Hindlimb muscle (tissue), 1 donor: ENCODE measurements at regions not wholly inside any gene's neighbourhood (a gene's known extent, or its start where the extent isn't known, plus 50 kb on each side); places are given as distances from the start of the nearest gene placed in this dataset.

Experiments
- DNase-seq: peaks from one replicate; pipeline ENCODE4 v3.0.0-alpha.2; 2013

- DNase-seq, result no peak
Observed at GRCh38 chr20:7426890-7427496, 513.3 kb downstream of the HAO1 start.

DNA sequence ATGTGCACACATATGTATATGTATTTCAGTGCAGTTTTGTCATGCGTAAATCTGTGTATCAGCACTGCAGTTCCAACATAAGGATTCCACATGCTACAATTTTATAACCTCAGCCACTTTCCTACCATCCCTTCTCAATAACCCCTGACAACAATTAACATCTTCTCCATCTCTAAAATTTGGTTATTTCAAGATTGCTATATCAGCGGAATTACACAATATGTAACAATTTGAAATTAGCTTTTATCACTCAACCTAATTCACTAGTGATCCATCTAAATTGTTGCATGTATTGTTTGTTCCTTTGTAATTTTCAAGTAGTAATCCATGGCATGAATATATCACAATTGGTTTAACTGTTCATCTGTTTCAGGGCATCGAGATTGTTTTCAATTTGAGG, 511.3 kb downstream of the HAO1 start:
- no peak for DNase-seq

GRCh38 chr20:7432612-7433011, 507.6 kb downstream of the HAO1 start:
- no peak for DNase-seq

DNA sequence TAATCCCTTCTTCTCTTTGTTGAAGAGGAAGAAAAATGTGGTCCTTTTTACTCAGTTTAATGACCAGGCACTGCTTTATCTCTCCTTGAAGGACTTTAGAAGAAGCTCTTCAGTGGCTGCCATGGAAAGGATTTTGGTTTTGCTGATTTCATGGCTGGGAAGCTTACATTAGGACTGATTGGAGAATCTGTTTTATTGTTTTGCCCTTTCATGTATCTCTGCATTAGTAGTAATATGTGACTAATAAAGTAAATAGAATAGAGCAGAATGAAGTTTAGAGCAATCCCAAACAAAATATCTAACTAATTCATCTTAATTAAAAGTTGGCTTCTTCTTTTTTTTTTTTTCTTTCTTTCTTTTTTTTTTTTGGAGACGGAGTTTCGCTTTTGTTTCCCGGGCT, 502.9 kb downstream of the HAO1 start:
- no peak for DNase-seq

DNA sequence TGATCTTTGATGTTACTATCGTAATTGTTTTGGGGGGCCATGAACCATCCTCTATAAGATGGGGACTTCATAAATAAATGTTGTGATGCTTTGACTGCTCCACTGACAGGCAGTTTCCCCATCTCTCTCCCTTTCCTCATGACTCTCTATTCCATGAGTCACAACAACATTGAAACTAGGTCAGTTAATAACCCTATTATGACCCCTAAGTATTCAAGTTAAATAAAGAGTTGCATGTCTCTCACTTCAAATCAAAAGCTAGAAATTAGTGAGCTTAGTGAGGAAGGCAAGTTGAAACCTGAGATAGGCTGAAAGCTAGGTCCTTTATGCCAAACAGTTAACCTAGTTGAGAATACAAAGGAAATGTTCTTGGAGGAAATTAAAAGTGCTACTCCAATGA, 491.0 kb downstream of the HAO1 start:
- no peak for DNase-seq

DNA sequence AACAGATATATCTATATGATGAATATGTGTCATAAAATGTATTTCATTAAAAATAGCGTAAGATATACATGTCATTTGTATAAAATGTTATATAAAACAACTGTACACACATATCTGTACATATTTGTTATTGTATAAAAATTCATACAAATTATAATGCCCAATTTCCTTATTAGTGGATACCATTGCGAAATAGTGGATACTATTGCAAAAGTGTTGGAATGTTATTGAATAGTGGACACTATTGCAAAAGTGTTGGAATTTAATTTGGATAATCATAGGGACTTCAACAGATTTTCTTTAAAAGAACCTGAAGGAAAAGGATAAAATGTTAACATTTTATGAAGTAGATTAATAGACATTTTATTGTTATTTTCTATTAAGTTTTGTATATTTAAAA, 487.4 kb downstream of the HAO1 start:
- DNase-seq, result no peak

DNA sequence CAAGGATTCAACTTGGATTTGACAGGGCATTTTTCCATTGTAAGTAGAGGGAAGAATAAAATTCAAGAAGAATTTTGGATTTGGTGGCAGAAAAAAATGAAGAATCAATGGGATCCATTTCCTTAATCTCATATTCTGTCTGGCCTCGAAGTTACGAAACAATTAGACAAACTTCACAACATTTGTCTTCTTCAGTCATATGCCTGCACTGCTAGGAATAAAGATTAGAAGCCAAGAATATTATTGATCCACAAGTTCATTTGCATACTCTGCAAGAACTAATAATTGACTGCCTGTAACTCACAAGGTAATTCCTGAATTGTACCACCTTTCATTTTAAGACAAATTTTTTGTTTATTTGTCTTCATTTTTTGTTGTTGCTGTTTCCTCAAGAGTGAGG, 486.2 kb downstream of the HAO1 start:
- no peak for DNase-seq

- no peak for DNase-seq
Observed at GRCh38 chr20:7458459-7458858, 481.8 kb downstream of the HAO1 start.

GRCh38 chr20:7459083-7459482, 481.2 kb downstream of the HAO1 start:
- no peak for DNase-seq

DNA sequence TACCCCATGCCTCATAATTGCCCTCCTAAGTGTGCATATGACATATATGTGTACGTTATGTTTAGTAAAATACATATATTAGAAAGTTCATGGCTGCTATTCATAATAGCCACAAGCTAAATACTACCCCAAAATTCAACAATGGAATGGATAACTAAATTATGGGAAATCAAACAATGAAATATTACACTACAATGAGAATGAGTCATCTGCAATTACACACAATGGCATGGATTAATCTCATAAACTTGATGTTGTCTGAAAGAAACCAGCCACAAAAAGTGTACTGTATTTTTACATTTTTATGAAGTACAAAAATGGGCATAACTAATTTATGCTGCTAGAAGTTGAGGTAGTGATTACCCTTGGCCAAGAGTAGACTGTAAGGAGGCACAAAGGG, 477.0 kb downstream of the HAO1 start:
- DNase-seq, result no peak

- no peak for DNase-seq
Observed at GRCh38 chr20:7470912-7471311, 469.3 kb downstream of the HAO1 start.

DNA sequence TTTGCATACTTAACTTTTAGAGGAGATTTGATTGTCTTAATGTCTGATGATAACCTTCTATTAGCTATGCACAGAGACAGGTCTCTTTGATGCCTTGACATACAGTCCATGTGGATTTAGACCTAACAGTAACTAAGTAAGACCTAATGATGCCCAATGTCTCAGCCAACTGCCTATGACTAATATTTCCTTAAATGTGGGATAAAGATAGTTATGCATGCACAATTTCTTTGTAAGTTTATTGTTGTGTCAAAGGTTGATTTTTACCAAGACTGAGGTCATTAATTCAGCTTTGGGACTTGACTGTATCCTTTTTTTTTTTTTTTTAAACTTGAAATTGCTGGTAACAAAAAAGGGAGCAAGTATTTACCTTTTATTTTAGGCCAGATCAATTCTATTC, 450.0 kb downstream of the HAO1 start:
- DNase-seq, result no peak

GRCh38 chr20:7492257-7492656, 448.0 kb downstream of the HAO1 start:
- no peak for DNase-seq

GRCh38 chr20:7493311-7493710, 446.9 kb downstream of the HAO1 start:
- no peak for DNase-seq

DNA sequence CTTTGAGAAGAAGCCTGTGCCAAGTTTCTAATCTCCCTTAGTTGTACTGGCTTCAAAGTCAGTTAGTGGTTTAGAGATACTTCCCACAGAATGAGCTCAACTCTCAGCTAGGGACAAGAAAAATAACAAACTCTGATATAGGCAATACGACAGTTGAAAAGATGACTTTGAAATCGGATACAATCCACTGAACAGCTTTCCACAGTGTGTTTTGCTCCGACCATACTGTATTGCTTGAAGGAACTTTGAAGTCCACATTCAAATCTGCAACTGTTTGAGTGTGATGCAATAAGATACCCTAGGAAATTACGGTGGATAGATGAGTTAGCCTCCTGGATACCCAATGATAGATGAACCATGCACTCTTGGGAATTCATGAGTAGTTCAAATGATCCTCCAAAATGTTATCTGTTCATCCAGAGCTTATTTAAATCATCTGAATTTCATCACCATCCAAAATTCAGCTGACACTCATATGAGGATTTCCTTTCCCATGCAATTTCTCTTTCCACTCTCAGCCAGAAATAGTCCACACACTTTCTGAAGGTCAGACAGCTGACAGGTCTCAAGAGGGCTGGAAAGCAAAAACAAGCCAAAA, 443.8 kb downstream of the HAO1 start:
- DNase-seq, result no peak

DNA sequence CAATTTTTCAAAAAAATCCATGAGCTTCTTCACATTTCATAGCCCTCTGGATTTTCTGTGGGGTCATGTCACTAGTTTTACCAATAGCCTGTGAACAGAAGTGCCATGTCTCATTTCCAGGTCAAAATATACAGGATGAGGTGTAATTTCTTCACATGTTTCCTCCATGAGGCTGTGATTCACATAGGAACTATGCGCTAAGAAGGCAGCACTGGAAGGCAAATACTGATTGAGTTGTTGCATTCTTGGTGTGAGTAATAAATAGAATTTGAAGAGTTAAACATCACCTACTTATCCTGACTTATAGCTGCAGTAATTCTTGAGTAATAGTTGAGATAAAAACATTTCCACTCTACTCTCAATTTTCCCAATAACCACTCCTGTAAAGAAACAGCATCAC, 442.3 kb downstream of the HAO1 start:
- no peak for DNase-seq

DNA sequence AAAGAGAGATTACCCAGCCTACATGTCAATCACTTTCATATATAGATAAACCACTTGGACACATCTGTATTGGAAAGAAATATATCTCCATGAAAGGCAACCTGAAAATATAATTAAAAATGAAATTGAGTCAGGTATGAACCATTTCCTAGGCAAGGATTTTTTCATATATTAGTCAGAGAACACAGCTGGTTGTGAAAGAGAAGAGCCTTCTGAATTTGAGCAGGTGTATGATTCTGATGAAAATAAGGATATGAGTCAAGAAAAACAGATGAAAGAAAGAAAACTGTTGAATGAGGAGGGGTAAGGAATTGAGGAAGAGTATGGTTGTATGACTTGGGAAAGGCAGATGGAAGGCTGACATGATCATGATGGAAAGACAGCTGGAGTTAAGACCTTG, 441.1 kb downstream of the HAO1 start:
- no peak for DNase-seq

DNA sequence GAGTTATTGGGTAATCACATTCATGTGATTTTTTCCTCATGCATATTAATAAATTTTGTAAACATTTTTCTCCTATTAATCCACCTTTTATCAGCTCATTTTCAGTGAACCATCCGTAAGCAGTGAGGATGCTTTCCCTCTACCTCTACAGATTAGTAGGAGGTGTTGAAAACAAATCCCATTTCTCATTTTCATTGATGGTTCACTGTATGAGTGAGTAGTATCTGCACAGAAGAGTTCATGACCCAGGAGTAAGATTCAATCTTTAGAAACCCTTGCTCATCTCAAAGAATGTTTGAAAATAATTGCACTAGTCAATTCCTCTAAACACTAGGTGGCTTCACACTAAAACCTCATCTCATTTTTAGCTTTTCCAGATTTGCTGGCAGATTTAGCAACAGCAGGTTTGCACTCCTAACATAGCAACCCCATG, 440.0 kb downstream of the HAO1 start:
- DNase-seq, result no peak

GRCh38 chr20:7503501-7503900, 436.8 kb downstream of the HAO1 start:
- no peak for DNase-seq

- no peak for DNase-seq
Observed at GRCh38 chr20:7505152-7505834, 435.0 kb downstream of the HAO1 start.

DNA sequence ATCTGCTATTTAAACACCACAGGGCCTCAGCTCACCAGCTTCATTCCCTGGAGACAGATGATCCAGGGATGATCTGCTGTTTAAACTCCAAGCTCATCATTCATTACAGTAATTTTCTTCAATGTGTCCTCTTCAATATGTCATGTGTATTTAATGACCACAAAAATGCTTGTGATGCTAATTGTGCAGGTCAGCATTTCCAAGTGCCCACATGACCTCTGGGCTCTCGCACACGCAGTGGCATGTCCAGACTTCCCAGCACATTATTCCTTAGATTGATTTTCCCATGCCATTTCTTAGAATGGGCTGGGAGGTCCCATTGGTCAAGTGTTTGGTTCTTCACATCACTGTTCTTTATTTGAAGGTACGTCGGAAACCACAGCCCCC, 434.4 kb downstream of the HAO1 start:
- no peak for DNase-seq

- DNase-seq, result peak; percentile 84
Observed at GRCh38 chr20:7516621-7517111, 423.6 kb downstream of the HAO1 start.

DNA sequence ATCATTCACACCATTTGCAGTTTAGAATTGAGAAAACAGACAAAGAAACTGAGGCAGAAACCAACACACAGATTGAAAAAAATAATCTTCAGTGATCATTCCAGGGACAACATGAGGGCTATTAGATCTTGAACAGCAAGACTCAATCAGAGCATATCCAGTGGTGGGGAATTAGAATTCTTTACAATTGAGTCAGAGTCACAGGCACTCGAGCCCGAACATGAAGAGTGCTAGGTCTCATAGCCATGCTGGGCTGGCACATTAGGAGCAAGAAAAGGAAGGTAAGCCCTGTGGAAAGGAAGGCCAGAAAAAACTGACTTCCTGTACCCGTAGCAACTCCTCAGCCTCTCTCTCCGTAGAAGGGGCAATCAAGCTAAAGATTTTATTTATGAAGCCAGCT, 419.9 kb downstream of the HAO1 start:
- no peak for DNase-seq

- no peak for DNase-seq
Observed at GRCh38 chr20:7523288-7523687, 417.0 kb downstream of the HAO1 start.
